Astrocyte of the spinal cord (primary cell): ENCODE measurements at regions not wholly inside any gene's neighbourhood (a gene's known extent, or its start where the extent isn't known, plus 50 kb on each side); places are given as distances from the start of the nearest gene placed in this dataset.
"Not testable (repeated sequence)": the region's sequence is repeated elsewhere in the genome, so short reads cannot be mapped to it uniquely, and the experiment has no call there.

ENCODE experiments used
- DNase-seq: peaks from one replicate; pipeline ENCODE4 v3.0.0; 2011; ENCODE audit warnings: low read depth, low spot score
- H3K4me3 ChIP-seq: 2 replicates; pipeline ENCODE4 v1.5.1; 2011; ENCODE audit warnings: low read depth, mild to moderate bottlenecking, low read length, moderate library complexity
- in situ Hi-C: cut with HindIII; loops from 2 replicates; pipeline ENCODE4 v1.10.0; 2017; ENCODE audit warnings: low sequenced_read_pairs
- TF ChIP-seq, protein P1 (sequence below): IDR thresholded peaks from 2 replicates; pipeline ENCODE4 v1.5.1; 2012; ENCODE audit warnings: low read depth, mild to moderate bottlenecking, low read length, inconsistent platforms

GRCh38 chr3:164401923-164402322 is 676.4 kb downstream of the SI start:
- in situ Hi-C loops, result no loop called here
- no peak overlapping the region for H3K4me3 ChIP-seq
- no peak for DNase-seq
- TF ChIP-seq, protein P1, sequence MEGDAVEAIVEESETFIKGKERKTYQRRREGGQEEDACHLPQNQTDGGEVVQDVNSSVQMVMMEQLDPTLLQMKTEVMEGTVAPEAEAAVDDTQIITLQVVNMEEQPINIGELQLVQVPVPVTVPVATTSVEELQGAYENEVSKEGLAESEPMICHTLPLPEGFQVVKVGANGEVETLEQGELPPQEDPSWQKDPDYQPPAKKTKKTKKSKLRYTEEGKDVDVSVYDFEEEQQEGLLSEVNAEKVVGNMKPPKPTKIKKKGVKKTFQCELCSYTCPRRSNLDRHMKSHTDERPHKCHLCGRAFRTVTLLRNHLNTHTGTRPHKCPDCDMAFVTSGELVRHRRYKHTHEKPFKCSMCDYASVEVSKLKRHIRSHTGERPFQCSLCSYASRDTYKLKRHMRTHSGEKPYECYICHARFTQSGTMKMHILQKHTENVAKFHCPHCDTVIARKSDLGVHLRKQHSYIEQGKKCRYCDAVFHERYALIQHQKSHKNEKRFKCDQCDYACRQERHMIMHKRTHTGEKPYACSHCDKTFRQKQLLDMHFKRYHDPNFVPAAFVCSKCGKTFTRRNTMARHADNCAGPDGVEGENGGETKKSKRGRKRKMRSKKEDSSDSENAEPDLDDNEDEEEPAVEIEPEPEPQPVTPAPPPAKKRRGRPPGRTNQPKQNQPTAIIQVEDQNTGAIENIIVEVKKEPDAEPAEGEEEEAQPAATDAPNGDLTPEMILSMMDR, result no peak

- in situ Hi-C loops, H3K4me3 ChIP-seq, DNase-seq: not testable (repeated sequence)
Observed at GRCh38 chr3:164401440-164401839, 676.9 kb downstream of the SI start.

DNA sequence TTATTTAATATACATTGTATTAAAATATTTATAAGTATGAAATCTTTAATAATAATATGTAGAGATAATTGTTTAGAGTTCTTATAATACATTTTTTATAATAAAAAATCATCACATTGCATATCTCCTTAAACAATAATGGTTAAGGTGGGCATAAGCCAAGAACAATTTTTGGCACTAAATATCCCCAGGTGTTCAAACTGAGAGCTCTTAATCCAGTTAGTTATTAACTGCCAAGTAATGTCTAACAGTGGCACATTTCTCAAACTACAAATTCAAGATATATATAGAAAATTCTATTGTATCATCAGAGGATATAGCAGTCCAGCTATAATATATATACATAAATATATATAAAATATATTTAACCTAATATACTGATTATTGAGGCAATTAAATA is 680.8 kb downstream of the SI start:
- in situ Hi-C loops, result no loop called here
- no peak for DNase-seq
- no peak overlapping the region for H3K4me3 ChIP-seq
- TF ChIP-seq, protein P1, result no peak

DNA sequence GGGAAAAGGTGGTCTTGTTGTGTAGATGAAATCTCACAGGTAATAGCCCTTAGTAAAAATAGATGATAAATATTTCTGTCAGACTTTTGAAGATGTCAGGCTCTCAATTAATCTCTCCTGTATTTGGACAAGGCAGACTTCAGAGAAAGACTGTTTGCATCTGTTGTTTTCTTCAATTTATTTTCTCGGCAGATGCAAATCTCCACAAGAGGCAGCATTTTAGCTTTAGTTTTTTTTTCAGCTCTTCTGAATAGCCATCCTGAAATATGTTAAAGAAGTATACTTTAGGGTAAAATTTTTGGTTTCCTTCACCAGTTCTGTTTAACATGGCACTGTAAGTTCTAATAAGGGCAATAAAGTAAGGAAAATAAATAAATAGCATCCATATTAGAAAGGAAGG is 685.1 kb downstream of the SI start:
- in situ Hi-C loops, result no loop called here

DNA sequence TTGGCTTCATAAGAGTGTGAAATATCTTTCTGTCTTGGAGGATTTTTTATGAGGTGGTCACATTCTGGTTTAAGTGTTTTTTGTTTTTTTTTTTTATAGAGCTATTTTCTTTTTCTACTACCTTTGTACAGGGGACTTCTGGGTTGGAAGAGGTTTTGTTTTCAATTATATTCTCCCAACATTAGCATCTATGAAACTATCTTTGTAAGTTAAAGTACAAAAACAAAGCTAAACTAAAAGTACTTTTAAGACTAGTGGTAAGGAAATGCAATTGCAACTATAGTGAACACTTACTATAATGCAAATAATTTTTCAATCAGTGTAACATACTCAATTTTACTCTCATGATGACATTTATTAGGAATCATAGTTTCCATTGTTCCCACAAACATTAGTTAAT is 688.2 kb downstream of the SI start:
- H3K4me3 ChIP-seq, result no peak overlapping the region
- DNase-seq, result no peak
- in situ Hi-C loops, result no loop called here
- TF ChIP-seq, protein P1, result no peak

More for the DNA sequence above, 685.1 kb downstream of the SI start:
- no peak for DNase-seq
- TF ChIP-seq, protein P1, result peak; percentile 3
- no peak overlapping the region for H3K4me3 ChIP-seq

DNA sequence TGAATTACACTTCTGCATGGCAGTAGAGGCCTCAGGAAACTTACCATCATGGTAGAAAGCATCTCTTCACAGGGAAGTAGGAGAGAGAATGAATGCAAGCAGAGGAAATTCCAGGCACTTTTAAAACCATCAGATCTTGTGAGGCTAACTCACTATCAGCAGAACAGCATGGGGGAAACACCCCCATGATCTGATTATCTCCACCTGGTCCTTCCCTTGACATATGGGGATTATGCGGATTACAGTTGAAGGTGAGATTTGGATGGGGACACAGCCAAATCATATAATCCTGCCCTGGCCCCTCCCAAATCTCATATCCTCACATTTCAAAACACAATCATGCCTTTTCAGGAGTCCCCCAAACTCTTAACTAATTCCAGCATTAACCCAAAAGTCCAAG is 691.1 kb downstream of the SI start:
- no peak for DNase-seq
- H3K4me3 ChIP-seq, result no peak overlapping the region
- TF ChIP-seq, protein P1, result no peak
- in situ Hi-C loops, result no loop called here

DNA sequence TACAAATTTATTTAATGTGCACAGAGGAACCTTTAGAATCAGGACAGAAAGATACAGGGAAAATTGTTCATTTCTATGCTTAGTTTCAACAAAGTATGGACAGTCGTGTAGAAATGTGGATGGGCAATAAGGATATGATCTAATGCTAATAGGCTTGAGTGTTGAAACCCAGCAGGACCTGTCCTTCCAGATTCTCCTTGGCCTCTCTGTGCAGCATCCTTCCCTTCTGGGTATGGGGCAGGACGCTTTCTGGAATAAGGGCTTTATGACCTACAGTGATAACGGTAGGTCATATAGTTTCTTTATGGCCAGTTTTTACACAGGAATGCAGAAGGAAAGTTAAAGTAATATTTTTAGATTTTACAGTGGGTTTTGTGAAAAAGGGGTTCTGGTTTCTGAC is 698.1 kb downstream of the SI start:
- no peak overlapping the region for H3K4me3 ChIP-seq
- DNase-seq, result no peak
- TF ChIP-seq, protein P1, result no peak
- in situ Hi-C loops, result no loop called here
